ENCODE measurements at regions not wholly inside any gene's neighbourhood (a gene's known extent, or its start where the extent isn't known, plus 50 kb on each side); places are given as distances from the start of the nearest gene placed in this dataset.

DNA sequence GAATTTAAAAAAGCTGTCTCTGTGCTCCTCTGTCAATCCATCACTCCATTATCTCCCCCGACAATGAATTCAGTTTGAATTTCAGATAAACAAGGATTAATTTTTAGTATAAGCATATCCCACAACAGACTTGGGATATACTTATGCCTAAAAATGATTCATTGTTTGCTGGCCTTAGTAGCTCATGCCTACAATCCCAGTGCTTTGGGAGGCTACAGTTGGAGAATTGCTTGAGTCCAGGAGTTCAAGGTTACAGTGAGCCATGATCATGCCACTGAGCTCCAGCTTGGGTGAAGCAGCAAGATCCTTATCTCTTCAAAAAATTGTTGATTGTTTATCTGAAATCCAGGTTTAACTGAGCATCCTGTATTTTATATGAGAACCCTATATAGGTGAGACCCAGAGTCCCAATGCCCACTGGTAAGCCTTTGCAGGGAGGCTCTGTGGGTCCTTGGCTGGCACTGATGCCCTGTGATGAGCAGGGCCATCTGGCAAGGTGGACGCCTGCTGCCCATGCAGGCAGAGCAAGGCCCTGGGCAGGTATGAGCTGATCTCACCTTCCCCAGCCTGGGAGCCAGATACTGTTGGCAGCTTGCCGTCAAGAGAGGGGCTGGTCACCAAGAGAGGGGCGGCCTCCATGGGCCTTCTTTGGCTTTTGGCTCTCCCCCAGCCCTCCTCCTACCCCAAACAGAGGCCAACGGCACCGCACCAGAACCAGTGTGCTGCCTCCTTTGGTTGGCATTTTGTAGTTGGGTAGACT, 158.7 kb downstream of the SEC14L1 start (continued):
- TF ChIP-seq, protein P1, sequence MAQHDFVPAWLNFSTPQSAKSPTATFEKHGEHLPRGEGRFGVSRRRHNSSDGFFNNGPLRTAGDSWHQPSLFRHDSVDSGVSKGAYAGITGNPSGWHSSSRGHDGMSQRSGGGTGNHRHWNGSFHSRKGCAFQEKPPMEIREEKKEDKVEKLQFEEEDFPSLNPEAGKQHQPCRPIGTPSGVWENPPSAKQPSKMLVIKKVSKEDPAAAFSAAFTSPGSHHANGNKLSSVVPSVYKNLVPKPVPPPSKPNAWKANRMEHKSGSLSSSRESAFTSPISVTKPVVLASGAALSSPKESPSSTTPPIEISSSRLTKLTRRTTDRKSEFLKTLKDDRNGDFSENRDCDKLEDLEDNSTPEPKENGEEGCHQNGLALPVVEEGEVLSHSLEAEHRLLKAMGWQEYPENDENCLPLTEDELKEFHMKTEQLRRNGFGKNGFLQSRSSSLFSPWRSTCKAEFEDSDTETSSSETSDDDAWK (CRISPR knock-in tag; IDR thresholded peaks at IDR 0.05): no peak
- no peak for TF ChIP-seq REXO4 (CRISPR knock-in tag; IDR thresholded peaks at IDR 0.05; ENCODE audit: borderline replicate concordance)
- no peak for TF ChIP-seq GLI4 (CRISPR knock-in tag; IDR thresholded peaks at IDR 0.05; ENCODE audit: borderline replicate concordance)
- TF ChIP-seq, protein P2, sequence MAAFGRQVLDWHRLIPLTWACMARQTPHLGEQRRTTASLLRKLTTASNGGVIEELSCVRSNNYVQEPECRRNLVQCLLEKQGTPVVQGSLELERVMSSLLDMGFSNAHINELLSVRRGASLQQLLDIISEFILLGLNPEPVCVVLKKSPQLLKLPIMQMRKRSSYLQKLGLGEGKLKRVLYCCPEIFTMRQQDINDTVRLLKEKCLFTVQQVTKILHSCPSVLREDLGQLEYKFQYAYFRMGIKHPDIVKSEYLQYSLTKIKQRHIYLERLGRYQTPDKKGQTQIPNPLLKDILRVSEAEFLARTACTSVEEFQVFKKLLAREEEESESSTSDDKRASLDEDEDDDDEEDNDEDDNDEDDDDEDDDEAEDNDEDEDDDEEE (CRISPR knock-in tag; IDR thresholded peaks at IDR 0.05): no peak
- TF ChIP-seq, protein P3, sequence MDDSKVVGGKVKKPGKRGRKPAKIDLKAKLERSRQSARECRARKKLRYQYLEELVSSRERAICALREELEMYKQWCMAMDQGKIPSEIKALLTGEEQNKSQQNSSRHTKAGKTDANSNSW (CRISPR knock-in tag; IDR thresholded peaks at IDR 0.05; ENCODE audit: borderline replicate concordance): no peak
- TF ChIP-seq ZMYM4 (CRISPR knock-in tag; IDR thresholded peaks at IDR 0.05): no peak
- TF ChIP-seq, protein P4, sequence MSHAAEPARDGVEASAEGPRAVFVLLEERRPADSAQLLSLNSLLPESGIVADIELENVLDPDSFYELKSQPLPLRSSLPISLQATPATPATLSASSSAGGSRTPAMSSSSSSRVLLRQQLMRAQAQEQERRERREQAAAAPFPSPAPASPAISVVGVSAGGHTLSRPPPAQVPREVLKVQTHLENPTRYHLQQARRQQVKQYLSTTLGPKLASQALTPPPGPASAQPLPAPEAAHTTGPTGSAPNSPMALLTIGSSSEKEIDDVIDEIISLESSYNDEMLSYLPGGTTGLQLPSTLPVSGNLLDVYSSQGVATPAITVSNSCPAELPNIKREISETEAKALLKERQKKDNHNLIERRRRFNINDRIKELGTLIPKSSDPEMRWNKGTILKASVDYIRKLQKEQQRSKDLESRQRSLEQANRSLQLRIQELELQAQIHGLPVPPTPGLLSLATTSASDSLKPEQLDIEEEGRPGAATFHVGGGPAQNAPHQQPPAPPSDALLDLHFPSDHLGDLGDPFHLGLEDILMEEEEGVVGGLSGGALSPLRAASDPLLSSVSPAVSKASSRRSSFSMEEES (CRISPR knock-in tag; IDR thresholded peaks at IDR 0.05): no peak
- no peak for TF ChIP-seq PHF21A (CRISPR knock-in tag; IDR thresholded peaks at IDR 0.05)
- TF ChIP-seq SALL2 (CRISPR knock-in tag; IDR thresholded peaks at IDR 0.05): no peak
- TF ChIP-seq, protein P5, sequence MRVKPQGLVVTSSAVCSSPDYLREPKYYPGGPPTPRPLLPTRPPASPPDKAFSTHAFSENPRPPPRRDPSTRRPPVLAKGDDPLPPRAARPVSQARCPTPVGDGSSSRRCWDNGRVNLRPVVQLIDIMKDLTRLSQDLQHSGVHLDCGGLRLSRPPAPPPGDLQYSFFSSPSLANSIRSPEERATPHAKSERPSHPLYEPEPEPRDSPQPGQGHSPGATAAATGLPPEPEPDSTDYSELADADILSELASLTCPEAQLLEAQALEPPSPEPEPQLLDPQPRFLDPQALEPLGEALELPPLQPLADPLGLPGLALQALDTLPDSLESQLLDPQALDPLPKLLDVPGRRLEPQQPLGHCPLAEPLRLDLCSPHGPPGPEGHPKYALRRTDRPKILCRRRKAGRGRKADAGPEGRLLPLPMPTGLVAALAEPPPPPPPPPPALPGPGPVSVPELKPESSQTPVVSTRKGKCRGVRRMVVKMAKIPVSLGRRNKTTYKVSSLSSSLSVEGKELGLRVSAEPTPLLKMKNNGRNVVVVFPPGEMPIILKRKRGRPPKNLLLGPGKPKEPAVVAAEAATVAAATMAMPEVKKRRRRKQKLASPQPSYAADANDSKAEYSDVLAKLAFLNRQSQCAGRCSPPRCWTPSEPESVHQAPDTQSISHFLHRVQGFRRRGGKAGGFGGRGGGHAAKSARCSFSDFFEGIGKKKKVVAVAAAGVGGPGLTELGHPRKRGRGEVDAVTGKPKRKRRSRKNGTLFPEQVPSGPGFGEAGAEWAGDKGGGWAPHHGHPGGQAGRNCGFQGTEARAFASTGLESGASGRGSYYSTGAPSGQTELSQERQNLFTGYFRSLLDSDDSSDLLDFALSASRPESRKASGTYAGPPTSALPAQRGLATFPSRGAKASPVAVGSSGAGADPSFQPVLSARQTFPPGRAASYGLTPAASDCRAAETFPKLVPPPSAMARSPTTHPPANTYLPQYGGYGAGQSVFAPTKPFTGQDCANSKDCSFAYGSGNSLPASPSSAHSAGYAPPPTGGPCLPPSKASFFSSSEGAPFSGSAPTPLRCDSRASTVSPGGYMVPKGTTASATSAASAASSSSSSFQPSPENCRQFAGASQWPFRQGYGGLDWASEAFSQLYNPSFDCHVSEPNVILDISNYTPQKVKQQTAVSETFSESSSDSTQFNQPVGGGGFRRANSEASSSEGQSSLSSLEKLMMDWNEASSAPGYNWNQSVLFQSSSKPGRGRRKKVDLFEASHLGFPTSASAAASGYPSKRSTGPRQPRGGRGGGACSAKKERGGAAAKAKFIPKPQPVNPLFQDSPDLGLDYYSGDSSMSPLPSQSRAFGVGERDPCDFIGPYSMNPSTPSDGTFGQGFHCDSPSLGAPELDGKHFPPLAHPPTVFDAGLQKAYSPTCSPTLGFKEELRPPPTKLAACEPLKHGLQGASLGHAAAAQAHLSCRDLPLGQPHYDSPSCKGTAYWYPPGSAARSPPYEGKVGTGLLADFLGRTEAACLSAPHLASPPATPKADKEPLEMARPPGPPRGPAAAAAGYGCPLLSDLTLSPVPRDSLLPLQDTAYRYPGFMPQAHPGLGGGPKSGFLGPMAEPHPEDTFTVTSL (CRISPR knock-in tag; IDR thresholded peaks at IDR 0.05; ENCODE audit: borderline replicate concordance): 0 out of 2 replicates have a peak, but pooled peaks have one; percentile 28
- TF ChIP-seq SETDB1 (CRISPR knock-in tag; IDR thresholded peaks at IDR 0.05; ENCODE audit: borderline replicate concordance): no peak
- TF ChIP-seq NCOA5 (CRISPR knock-in tag; IDR thresholded peaks at IDR 0.05): no peak
- TF ChIP-seq, protein P6, sequence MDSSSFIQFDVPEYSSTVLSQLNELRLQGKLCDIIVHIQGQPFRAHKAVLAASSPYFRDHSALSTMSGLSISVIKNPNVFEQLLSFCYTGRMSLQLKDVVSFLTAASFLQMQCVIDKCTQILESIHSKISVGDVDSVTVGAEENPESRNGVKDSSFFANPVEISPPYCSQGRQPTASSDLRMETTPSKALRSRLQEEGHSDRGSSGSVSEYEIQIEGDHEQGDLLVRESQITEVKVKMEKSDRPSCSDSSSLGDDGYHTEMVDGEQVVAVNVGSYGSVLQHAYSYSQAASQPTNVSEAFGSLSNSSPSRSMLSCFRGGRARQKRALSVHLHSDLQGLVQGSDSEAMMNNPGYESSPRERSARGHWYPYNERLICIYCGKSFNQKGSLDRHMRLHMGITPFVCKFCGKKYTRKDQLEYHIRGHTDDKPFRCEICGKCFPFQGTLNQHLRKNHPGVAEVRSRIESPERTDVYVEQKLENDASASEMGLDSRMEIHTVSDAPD (CRISPR knock-in tag; IDR thresholded peaks at IDR 0.05): no peak
- no peak for TF ChIP-seq SIN3B (IDR thresholded peaks at IDR 0.05; ENCODE audit: low read length)
- no peak for TF ChIP-seq KDM3A (CRISPR knock-in tag; IDR thresholded peaks at IDR 0.05; ENCODE audit: low read depth)

All from HepG2 (cell line).